ENCODE measurements at regions not wholly inside any gene's neighbourhood (a gene's known extent, or its start where the extent isn't known, plus 50 kb on each side); places are given as distances from the start of the nearest gene placed in this dataset.

DNA sequence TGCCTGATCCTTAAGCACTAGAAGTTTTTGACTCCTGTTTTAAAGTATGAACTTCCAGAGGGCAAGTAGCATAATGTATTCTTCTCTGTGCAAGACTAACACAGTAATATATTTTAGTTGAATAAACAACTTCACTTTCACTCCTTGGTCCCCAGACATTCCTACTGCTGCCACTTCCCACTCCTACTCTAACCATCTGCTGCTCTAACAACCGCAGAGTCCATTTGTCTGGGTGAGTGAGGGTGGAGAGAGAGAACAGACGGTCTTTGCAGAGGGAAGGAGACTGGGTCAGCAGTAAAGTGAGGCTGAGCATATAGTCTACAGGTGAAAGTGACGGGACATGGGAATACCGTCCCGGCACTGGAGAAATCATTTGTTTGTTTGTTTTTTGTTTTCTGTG lies 301.0 kb upstream of the SLCO3A1 start:
- TF ChIP-seq EZH2phosphoT487 (IDR thresholded peaks at IDR 0.05; ENCODE audit: borderline replicate concordance, low read length) (no peak), EZH2 (IDR thresholded peaks at IDR 0.05; ENCODE audit: low read length, unreplicated experiment) (no peak)
- TF ChIP-seq, protein P1, sequence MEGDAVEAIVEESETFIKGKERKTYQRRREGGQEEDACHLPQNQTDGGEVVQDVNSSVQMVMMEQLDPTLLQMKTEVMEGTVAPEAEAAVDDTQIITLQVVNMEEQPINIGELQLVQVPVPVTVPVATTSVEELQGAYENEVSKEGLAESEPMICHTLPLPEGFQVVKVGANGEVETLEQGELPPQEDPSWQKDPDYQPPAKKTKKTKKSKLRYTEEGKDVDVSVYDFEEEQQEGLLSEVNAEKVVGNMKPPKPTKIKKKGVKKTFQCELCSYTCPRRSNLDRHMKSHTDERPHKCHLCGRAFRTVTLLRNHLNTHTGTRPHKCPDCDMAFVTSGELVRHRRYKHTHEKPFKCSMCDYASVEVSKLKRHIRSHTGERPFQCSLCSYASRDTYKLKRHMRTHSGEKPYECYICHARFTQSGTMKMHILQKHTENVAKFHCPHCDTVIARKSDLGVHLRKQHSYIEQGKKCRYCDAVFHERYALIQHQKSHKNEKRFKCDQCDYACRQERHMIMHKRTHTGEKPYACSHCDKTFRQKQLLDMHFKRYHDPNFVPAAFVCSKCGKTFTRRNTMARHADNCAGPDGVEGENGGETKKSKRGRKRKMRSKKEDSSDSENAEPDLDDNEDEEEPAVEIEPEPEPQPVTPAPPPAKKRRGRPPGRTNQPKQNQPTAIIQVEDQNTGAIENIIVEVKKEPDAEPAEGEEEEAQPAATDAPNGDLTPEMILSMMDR (conservative IDR thresholded peaks at IDR 0.05; ENCODE audit: low read depth, low read length), result no peak

GRCh38 chr15:91553196-91553854 lies 300.2 kb upstream of the SLCO3A1 start:
- intact Hi-C loops (cut with micrococcal nuclease), result no loop called here
- BruUV-seq (replicated peaks), result no TSS peak
- ChIA-PET POLR2A (ENCODE audit: unreplicated experiment) (no interaction called here), CTCF (no interaction called here)
- Histone ChIP-seq H3K4me1 (ENCODE audit: insufficient read depth, low read length) (no peaks in the 10 kb centered on the region), H3K27ac (ENCODE audit: low read length) (no peak overlapping the region), H3K27me3 (ENCODE audit: low read length) (peaks cover 34% of the 10 kb centered on the region), H2AFZ (ENCODE audit: low read length) (no peak overlapping the region), H3F3A (ENCODE audit: low read length, unreplicated experiment) (no peaks in the 10 kb centered on the region), H3K4me2 (ENCODE audit: low read length) (no peak overlapping the region), H3K36me3 (ENCODE audit: low read depth, low read length) (no peaks in the 10 kb centered on the region), H4K20me1 (ENCODE audit: low read length) (no peaks in the 10 kb centered on the region), H3K79me2 (ENCODE audit: low read length) (no peaks in the 10 kb centered on the region), H3K4me3 (ENCODE audit: low read length) (no peak overlapping the region), H3K9me2 (replicated peaks; ENCODE audit: low read length) (no peaks in the 10 kb centered on the region), H3K9me3 (ENCODE audit: low read length) (no peaks in the 10 kb centered on the region), H3K9ac (ENCODE audit: low read length) (no peak overlapping the region)
- ATAC-seq (no peak), DNase-seq (no peak)
- TF ChIP-seq, protein P1 (conservative IDR thresholded peaks at IDR 0.05; ENCODE audit: low read depth, low read length), result no peak
- TF ChIP-seq EZH2 (IDR thresholded peaks at IDR 0.05; ENCODE audit: low read length, unreplicated experiment), result no peak
- no peak for TF ChIP-seq EZH2phosphoT487 (IDR thresholded peaks at IDR 0.05; ENCODE audit: borderline replicate concordance, low read length)

More for the DNA sequence above, 301.0 kb upstream of the SLCO3A1 start:
- H3K79me2 ChIP-seq (ENCODE audit: low read length), result no peaks in the 10 kb centered on the region
- no peak overlapping the region for H3K4me2 ChIP-seq (ENCODE audit: low read length)
- H3K27me3 ChIP-seq (ENCODE audit: low read length), result peaks cover 34% of the 10 kb centered on the region
- ATAC-seq, result no peak
- H2AFZ ChIP-seq (ENCODE audit: low read length), result no peak overlapping the region
- CTCF ChIA-PET, result no interaction called here
- H3K9ac ChIP-seq (ENCODE audit: low read length), result no peak overlapping the region
- no peaks in the 10 kb centered on the region for H3K4me1 ChIP-seq (ENCODE audit: insufficient read depth, low read length)
- H3K36me3 ChIP-seq (ENCODE audit: low read depth, low read length), result no peaks in the 10 kb centered on the region
- POLR2A ChIA-PET (ENCODE audit: unreplicated experiment), result no interaction called here
- no peaks in the 10 kb centered on the region for H3F3A ChIP-seq (ENCODE audit: low read length, unreplicated experiment)
- no peak overlapping the region for H3K27ac ChIP-seq (ENCODE audit: low read length)
- no peaks in the 10 kb centered on the region for H3K9me2 ChIP-seq (replicated peaks; ENCODE audit: low read length)
- H3K4me3 ChIP-seq (ENCODE audit: low read length), result no peak overlapping the region
- no peak for DNase-seq
- H4K20me1 ChIP-seq (ENCODE audit: low read length), result no peaks in the 10 kb centered on the region
- intact Hi-C loops (cut with micrococcal nuclease), result no loop called here
- no TSS peak for BruUV-seq (replicated peaks)
- H3K9me3 ChIP-seq (ENCODE audit: low read length), result no peaks in the 10 kb centered on the region

DNA sequence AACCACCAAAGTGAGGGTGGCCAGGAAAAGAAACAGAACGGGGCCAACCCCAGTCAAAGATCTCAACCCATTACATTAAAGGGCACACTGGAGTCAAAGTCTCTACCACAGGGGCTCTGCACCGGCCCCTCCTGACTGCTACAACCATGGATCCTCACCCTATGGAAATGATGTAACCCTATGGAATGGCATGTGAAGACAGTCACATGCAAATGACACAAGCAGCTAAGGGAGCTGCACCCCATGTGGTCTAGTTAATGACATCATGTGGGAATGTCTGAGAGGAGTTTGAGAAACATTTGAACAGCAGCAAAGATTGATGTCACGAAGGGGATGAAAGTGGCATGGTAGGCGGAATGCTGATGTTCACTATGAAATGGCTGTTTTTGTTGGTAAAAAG lies 298.2 kb upstream of the SLCO3A1 start:
- Histone ChIP-seq H3K36me3 (ENCODE audit: low read depth, low read length) (no peaks in the 10 kb centered on the region), H3K9me3 (ENCODE audit: low read length) (no peaks in the 10 kb centered on the region), H3K4me1 (ENCODE audit: insufficient read depth, low read length) (no peaks in the 10 kb centered on the region), H4K20me1 (ENCODE audit: low read length) (no peaks in the 10 kb centered on the region), H3K79me2 (ENCODE audit: low read length) (no peaks in the 10 kb centered on the region), H3K9ac (ENCODE audit: low read length) (no peak overlapping the region), H3F3A (ENCODE audit: low read length, unreplicated experiment) (no peaks in the 10 kb centered on the region), H3K4me2 (ENCODE audit: low read length) (no peak overlapping the region), H3K4me3 (ENCODE audit: low read length) (no peak overlapping the region), H3K9me2 (replicated peaks; ENCODE audit: low read length) (no peaks in the 10 kb centered on the region), H2AFZ (ENCODE audit: low read length) (no peak overlapping the region), H3K27ac (ENCODE audit: low read length) (no peak overlapping the region), H3K27me3 (ENCODE audit: low read length) (peaks cover 34% of the 10 kb centered on the region)
- no peak for DNase-seq
- TF ChIP-seq, protein P1 (conservative IDR thresholded peaks at IDR 0.05; ENCODE audit: low read depth, low read length), result no peak
- no peak for TF ChIP-seq EZH2phosphoT487 (IDR thresholded peaks at IDR 0.05; ENCODE audit: borderline replicate concordance, low read length)
- no peak for TF ChIP-seq EZH2 (IDR thresholded peaks at IDR 0.05; ENCODE audit: low read length, unreplicated experiment)
- ATAC-seq, result no peak
- POLR2A ChIA-PET (ENCODE audit: unreplicated experiment), result no interaction called here
- intact Hi-C loops (cut with micrococcal nuclease), result no loop called here
- BruUV-seq (replicated peaks), result no TSS peak
- CTCF ChIA-PET, result no interaction called here
